NB4 (cell line): ENCODE measurements at regions not wholly inside any gene's neighbourhood (a gene's known extent, or its start where the extent isn't known, plus 50 kb on each side); places are given as distances from the start of the nearest gene placed in this dataset.

Source experiments
- CTCF ChIP-seq: IDR thresholded peaks from one replicate; pipeline ENCODE4 v1.5.1; 2012; ENCODE audit warnings: low read depth, low read length
- MAX ChIP-seq: IDR thresholded peaks from 2 replicates; pipeline ENCODE4 v1.6.1; 2011; ENCODE audit warnings: low read depth, low read length
- MYC ChIP-seq: IDR thresholded peaks from 2 replicates; pipeline ENCODE4 v1.6.1; 2011; ENCODE audit warnings: low read depth, low read length
- POLR2A ChIP-seq: IDR thresholded peaks from 2 replicates; pipeline ENCODE4 v1.6.1; 2011; ENCODE audit warnings: mild to moderate bottlenecking; ENCODE audit not compliant: insufficient read length; ENCODE audit errors: extremely low read depth

GRCh38 chr2:19158896-19159295 is 199.5 kb downstream of the OSR1 start:
- TF ChIP-seq CTCF (no peak), MYC (no peak), MAX (no peak), POLR2A (no peak)
